Endothelial cell (in vitro differentiated cells): ENCODE measurements at regions not wholly inside any gene's neighbourhood (a gene's known extent, or its start where the extent isn't known, plus 50 kb on each side); places are given as distances from the start of the nearest gene placed in this dataset.

Experiments
- DNase-seq: peaks from one replicate; pipeline ENCODE4 v3.0.0; 2021; ENCODE audit warnings: low spot score
- H3K27ac Mint-ChIP-seq: one replicate; pipeline ENCODE4 v1.8.0; 2021; ENCODE audit warnings: mixed read lengths, inconsistent platforms; ENCODE audit not compliant: unreplicated experiment
- H3K27me3 Mint-ChIP-seq: one replicate; pipeline ENCODE4 v1.8.0; 2021; ENCODE audit warnings: mild to moderate bottlenecking, moderate library complexity, mixed read lengths, inconsistent platforms; ENCODE audit not compliant: unreplicated experiment
- H3K36me3 Mint-ChIP-seq: one replicate; pipeline ENCODE4 v1.8.0; 2021; ENCODE audit warnings: mild to moderate bottlenecking, low read depth, mixed read lengths, inconsistent platforms; ENCODE audit not compliant: unreplicated experiment
- H3K4me1 Mint-ChIP-seq: one replicate; pipeline ENCODE4 v1.8.0; 2021; ENCODE audit warnings: mild to moderate bottlenecking, mixed read lengths, inconsistent platforms; ENCODE audit not compliant: unreplicated experiment
- H3K4me3 Mint-ChIP-seq: one replicate; pipeline ENCODE4 v1.8.0; 2021; ENCODE audit warnings: mild to moderate bottlenecking, mixed read lengths, inconsistent platforms; ENCODE audit not compliant: unreplicated experiment
- H3K9me3 Mint-ChIP-seq: one replicate; pipeline ENCODE4 v1.8.0; 2021; ENCODE audit warnings: mixed read lengths, inconsistent platforms; ENCODE audit not compliant: unreplicated experiment
- CTCF ChIP-seq: fragments of 200-600 bp; sonication (generic); IDR thresholded peaks from one replicate; pipeline ENCODE4 v1.5.0; 2021; ENCODE audit warnings: antibody characterized with exemption; ENCODE audit not compliant: unreplicated experiment

- no peak overlapping the region for H3K27ac Mint-ChIP-seq
- H3K27me3 Mint-ChIP-seq: no peaks in the 10 kb centered on the region
- H3K4me1 Mint-ChIP-seq: no peaks in the 10 kb centered on the region
- H3K9me3 Mint-ChIP-seq: no peaks in the 10 kb centered on the region
- no peaks in the 10 kb centered on the region for H3K36me3 Mint-ChIP-seq
- TF ChIP-seq CTCF: no peak
- no peak overlapping the region for H3K4me3 Mint-ChIP-seq
- DNase-seq: peak; percentile 16
Observed at GRCh38 chr4:65943076-65943475, 272.8 kb upstream of the EPHA5 start.

GRCh38 chr4:65924843-65925242, 254.6 kb upstream of the EPHA5 start:
- no peaks in the 10 kb centered on the region for H3K36me3 Mint-ChIP-seq
- H3K27me3 Mint-ChIP-seq: no peaks in the 10 kb centered on the region
- no peak for DNase-seq
- no peaks in the 10 kb centered on the region for H3K9me3 Mint-ChIP-seq
- H3K4me1 Mint-ChIP-seq: no peaks in the 10 kb centered on the region
- H3K4me3 Mint-ChIP-seq: no peak overlapping the region
- TF ChIP-seq CTCF: no peak
- H3K27ac Mint-ChIP-seq: no peak overlapping the region

- no peaks in the 10 kb centered on the region for H3K36me3 Mint-ChIP-seq
Observed at GRCh38 chr4:65923616-65924015, 253.3 kb upstream of the EPHA5 start.

GRCh38 chr4:65921180-65921579, 250.9 kb upstream of the EPHA5 start:
- H3K4me3 Mint-ChIP-seq: no peak overlapping the region
- H3K27ac Mint-ChIP-seq: no peak overlapping the region
- DNase-seq: no peak
- TF ChIP-seq CTCF: no peak
- H3K4me1 Mint-ChIP-seq: no peaks in the 10 kb centered on the region
- H3K9me3 Mint-ChIP-seq: no peaks in the 10 kb centered on the region
- no peaks in the 10 kb centered on the region for H3K36me3 Mint-ChIP-seq
- no peaks in the 10 kb centered on the region for H3K27me3 Mint-ChIP-seq

More at GRCh38 chr4:65923616-65924015, 253.3 kb upstream of the EPHA5 start:
- no peak overlapping the region for H3K27ac Mint-ChIP-seq
- no peak for TF ChIP-seq CTCF
- no peaks in the 10 kb centered on the region for H3K27me3 Mint-ChIP-seq
- H3K9me3 Mint-ChIP-seq: no peaks in the 10 kb centered on the region
- no peaks in the 10 kb centered on the region for H3K4me1 Mint-ChIP-seq
- no peak for DNase-seq
- no peak overlapping the region for H3K4me3 Mint-ChIP-seq

- DNase-seq: no peak
- no peak for TF ChIP-seq CTCF
- Mint-ChIP-seq H3K4me1 (no peaks in the 10 kb centered on the region), H3K27ac (no peak overlapping the region), H3K4me3 (no peak overlapping the region), H3K36me3 (no peaks in the 10 kb centered on the region), H3K27me3 (no peaks in the 10 kb centered on the region), H3K9me3 (no peaks in the 10 kb centered on the region)
Observed at GRCh38 chr4:65918872-65919271, 248.6 kb upstream of the EPHA5 start.
